ENCODE measurements at regions not wholly inside any gene's neighbourhood (a gene's known extent, or its start where the extent isn't known, plus 50 kb on each side); places are given as distances from the start of the nearest gene placed in this dataset.

DNA sequence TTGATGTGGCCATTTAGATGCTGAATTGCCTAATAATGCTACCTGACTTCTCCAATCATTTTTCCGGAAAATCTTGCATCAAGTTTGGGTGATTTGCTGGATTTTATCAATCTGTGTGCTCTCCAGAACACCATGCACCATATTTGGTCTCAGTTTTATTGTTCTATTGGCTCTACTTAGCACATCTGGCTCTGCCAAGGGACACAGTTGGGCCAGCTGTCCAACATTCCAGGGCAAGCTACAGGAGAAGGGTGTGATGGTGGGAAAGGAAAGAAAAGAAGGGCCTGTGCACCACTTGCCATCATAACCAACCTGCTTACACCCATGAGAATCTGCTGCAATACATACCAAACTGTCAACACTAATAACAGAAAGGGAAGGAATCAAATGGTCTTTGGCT is 90.2 kb upstream of the NFIA start:
- DNase-seq (no peak), ATAC-seq (no peak)
- TF ChIP-seq, protein P1, sequence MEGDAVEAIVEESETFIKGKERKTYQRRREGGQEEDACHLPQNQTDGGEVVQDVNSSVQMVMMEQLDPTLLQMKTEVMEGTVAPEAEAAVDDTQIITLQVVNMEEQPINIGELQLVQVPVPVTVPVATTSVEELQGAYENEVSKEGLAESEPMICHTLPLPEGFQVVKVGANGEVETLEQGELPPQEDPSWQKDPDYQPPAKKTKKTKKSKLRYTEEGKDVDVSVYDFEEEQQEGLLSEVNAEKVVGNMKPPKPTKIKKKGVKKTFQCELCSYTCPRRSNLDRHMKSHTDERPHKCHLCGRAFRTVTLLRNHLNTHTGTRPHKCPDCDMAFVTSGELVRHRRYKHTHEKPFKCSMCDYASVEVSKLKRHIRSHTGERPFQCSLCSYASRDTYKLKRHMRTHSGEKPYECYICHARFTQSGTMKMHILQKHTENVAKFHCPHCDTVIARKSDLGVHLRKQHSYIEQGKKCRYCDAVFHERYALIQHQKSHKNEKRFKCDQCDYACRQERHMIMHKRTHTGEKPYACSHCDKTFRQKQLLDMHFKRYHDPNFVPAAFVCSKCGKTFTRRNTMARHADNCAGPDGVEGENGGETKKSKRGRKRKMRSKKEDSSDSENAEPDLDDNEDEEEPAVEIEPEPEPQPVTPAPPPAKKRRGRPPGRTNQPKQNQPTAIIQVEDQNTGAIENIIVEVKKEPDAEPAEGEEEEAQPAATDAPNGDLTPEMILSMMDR (IDR thresholded peaks at IDR 0.05): no peak
- H3K27ac ChIP-seq: no peak overlapping the region
- no peaks in the 10 kb centered on the region for H3K27me3 ChIP-seq
- no peaks in the 10 kb centered on the region for H3K36me3 ChIP-seq
- peaks cover 0 to 5% of the 10 kb centered on the region in 2 donors for H3K4me1 ChIP-seq
- intact Hi-C loops (cut with DNase I): no loop called here
- H3K9me3 ChIP-seq: no peaks in the 10 kb centered on the region
- H3K4me3 ChIP-seq: no peak overlapping the region

DNA sequence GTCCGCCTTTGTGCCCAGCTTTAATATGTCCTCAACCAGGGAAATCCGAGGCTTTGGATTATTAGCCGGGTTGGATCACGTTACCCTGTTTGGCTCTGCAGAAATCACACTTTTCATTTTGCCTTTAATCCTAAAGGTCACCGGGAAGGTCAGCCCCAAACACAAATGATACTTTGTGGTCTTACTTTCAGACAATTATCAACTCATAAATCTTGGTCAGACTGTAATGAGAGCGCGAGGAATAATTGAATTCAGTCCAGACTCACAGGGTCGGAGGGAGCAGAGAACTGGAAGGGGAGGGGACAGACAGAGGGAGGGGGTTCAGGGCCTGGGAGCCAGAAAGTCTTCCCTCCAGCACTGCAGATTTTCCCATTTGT is 91.7 kb upstream of the NFIA start:
- DNase-seq (no peak), ATAC-seq (no peak)
- Histone ChIP-seq H3K27me3 (no peaks in the 10 kb centered on the region), H3K36me3 (no peaks in the 10 kb centered on the region), H3K9me3 (no peaks in the 10 kb centered on the region), H3K4me3 (no peak overlapping the region), H3K27ac (peak overlapping the region; percentile 3 to 50), H3K4me1 (peaks cover 0 to 5% of the 10 kb centered on the region in 2 donors)
- intact Hi-C loops (cut with DNase I): no loop called here
- TF ChIP-seq, protein P1 (IDR thresholded peaks at IDR 0.05): no peak

DNA sequence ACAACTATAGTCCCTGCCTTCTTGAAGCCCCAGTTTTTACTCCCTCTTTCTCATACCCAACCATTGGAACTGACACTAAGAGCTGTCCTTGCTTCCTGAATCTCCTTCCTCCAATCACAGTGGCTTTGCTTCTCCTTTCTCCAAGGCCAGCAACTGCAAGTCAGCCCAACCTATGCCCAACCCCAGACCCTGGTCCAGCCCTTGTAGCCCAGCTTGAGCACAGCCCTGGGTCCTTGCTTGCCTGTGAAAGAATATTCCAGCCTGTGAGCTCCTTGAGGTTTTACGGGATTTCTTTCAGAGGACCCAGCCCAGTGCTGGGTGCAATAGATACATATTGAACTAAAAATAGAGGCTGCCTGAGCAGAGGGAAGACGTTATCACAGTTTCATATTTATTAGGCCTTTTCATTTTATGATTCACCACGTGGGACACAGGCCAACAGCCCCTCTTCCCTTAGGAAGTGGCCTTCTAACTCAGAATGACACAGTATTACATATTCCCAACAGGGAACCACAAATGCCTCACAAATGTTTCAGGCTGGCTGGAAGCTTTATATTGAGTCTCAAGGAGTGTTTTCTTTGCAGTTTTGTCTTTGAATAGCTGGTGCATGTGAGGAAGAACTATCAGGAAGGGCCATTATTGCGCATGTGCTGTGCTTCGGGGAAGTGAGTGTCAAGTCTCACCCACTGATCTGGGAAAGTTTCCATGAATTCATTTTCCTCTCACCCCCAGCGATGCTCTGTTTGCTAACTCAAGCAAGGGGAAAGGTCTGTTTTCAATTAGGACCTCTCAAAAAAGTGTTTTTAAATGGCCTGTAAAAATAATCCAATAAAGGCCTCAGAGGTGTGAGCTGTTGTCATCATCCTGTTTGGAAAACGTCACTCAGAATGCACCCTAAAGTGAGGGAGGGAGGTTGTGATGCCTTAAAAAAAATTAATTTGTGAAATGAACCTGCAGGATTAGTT is 92.3 kb upstream of the NFIA start:
- Histone ChIP-seq H3K4me3 (no peak overlapping the region), H3K27ac (peak overlapping the region; percentile 3 to 50), H3K4me1 (peaks cover 0 to 5% of the 10 kb centered on the region in 2 donors), H3K36me3 (no peaks in the 10 kb centered on the region), H3K27me3 (no peaks in the 10 kb centered on the region), H3K9me3 (no peaks in the 10 kb centered on the region)
- intact Hi-C loops (cut with DNase I): no loop called here
- ATAC-seq (peak; percentile 53), DNase-seq (peak in 1 of 4 donors; percentile 51)
- TF ChIP-seq, protein P1 (IDR thresholded peaks at IDR 0.05): no peak

DNA sequence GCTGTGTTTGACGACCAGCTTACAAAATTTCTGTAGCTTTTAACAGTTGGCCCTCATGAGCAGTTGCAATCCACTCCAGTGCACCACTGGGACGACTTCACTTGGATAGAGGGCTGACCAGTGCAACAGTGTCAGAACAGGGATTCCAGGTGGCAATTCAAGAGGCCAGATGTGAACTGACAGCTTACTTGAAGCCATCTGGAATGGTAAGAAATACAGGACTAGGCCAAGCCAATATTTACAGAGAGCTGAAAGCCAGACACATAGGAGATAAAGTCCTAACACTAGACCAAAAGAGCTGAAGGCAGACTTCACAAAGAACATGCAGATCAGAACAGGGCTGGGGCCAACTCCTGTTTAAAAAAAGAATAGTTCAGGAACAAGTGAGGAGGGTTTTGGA is 93.5 kb upstream of the NFIA start:
- H3K9me3 ChIP-seq: no peaks in the 10 kb centered on the region
- no peak overlapping the region for H3K4me3 ChIP-seq
- H3K4me1 ChIP-seq: peaks cover 0 to 5% of the 10 kb centered on the region in 2 donors
- DNase-seq (no peak), ATAC-seq (no peak)
- no peaks in the 10 kb centered on the region for H3K36me3 ChIP-seq
- peak overlapping the region in 1 of 2 donors; percentile 50 for H3K27ac ChIP-seq
- intact Hi-C loops (cut with DNase I): no loop called here
- TF ChIP-seq, protein P1 (IDR thresholded peaks at IDR 0.05): no peak
- no peaks in the 10 kb centered on the region for H3K27me3 ChIP-seq

DNA sequence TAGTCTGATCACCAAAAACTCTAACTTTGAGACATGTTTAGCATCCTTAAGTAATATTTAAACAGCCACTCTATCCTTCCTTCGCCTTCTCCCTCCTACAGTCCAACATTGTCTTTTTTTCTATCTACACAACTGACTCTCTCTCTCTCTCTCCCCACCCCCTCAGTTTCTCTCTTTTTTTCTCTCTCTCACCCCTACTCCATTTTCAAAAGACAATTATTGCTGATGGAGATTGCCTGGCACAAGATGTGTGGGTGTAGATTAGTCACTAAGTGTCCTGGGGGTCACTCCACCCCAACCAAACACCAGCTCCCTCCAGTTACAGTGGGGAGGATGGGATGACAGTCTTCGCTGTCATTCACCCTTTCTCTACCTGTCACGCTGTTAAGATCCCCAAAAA is 94.5 kb upstream of the NFIA start:
- no peak overlapping the region for H3K4me3 ChIP-seq
- no peaks in the 10 kb centered on the region for H3K36me3 ChIP-seq
- no peak overlapping the region for H3K27ac ChIP-seq
- DNase-seq: no peak
- H3K4me1 ChIP-seq: peaks cover 0 to 5% of the 10 kb centered on the region in 2 donors
- ATAC-seq: no peak
- TF ChIP-seq, protein P1 (IDR thresholded peaks at IDR 0.05): no peak
- intact Hi-C loops (cut with DNase I): no loop called here
- no peaks in the 10 kb centered on the region for H3K27me3 ChIP-seq
- H3K9me3 ChIP-seq: no peaks in the 10 kb centered on the region

Measured in left lung (tissue), 4 donors.